HG03097 (cell line): ENCODE measurements at regions not wholly inside any gene's neighbourhood (a gene's known extent, or its start where the extent isn't known, plus 50 kb on each side); places are given as distances from the start of the nearest gene placed in this dataset.
"Not testable (repeated sequence)": the region's sequence is repeated elsewhere in the genome, so short reads cannot be mapped to it uniquely, and the experiment has no call there.

Source experiments
- ATAC-seq: cut with Tn5 transposase; IDR thresholded peaks from one replicate; pipeline ENCODE4 v1.9.1; 2021; ENCODE audit not compliant: unreplicated experiment, low FRiP score

DNA sequence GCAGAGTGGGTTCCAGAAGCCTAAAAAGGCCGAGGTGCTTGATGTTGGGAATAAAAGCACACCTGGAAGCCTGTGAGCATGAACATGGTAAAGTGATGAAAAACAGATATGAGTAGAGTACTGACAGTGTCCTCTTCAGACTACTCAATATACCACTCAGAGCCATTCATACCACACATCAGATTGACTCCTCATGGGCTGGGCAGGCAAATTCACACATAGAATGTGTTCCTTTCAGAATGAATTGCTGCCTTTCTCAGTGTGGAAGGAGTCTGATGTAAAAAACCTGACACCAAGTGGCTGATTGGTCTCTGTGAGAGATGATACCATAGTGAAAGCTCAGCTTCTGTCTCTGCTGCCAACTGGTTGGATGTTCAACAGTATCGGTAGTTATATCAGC lies 442.7 kb downstream of the RAPGEF2 start:
- no peak for ATAC-seq

DNA sequence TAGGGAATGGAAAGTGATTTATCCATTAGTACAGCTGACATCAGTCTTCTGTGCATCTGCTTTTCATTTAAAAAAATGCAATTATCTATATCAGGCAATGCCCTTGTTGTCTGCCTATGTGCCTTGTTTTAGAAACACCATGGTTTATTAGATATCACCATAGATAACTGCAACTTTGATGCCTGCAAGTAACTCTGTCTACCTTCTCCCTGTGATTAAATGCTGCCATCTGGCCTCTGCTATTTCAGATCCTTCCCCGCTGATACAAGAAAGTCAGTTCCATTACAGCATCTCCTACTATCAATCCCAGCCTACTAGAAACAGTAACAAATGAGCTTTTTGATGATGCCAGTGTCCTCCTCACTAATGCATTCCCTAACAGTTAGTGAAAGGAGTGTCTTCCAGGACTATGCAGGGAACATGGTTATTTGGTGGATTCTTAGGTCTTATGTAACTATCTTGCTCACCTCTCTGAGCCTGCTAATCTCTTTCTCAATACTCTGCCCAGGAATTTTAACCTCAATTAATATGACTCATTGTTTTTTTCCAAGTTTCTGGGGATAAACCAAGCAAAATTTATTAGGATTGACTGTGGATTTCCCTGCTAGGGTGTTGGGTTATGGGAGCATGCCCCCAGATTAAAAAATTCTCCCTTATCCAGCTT lies 444.9 kb downstream of the RAPGEF2 start:
- no peak for ATAC-seq

DNA sequence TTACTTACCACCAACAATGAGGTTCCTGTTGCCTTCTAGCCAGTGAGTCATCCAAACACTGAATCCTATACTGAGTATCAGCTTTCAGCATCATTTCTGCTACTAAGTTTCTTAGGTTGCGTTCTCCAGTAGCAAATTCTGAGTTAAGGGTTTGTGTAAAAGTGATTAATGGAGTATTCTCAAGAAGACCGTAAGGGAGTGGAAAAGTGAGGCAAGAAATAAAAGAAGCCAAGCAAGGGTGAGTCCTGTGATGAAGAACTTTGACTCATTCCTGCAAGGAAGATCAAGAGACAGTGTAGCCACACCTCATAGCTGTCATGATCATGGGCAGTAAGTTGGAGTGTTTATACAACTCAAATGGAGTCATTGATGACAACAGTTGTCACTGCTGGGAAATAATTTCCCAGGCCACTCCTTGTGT lies 446.2 kb downstream of the RAPGEF2 start:
- ATAC-seq = no peak

DNA sequence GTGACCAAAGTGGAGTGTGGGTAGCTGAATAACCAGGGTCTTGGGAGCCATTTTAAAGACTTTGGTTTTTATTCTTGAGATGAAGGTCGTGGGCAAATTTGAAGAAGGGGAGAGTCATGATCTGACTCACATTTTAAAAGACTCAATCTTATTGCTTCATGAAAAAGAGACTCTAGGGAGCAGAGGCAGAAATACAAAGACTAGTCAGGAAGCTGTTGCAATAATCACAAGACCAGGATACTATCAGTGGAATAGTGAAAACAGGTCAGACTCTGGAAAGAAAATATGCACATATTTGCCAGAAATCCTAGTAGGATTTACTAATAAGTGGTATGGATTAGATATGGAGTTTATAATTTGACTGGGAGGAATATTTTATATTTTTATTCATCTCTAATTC lies 448.4 kb downstream of the RAPGEF2 start:
- ATAC-seq = no peak

DNA sequence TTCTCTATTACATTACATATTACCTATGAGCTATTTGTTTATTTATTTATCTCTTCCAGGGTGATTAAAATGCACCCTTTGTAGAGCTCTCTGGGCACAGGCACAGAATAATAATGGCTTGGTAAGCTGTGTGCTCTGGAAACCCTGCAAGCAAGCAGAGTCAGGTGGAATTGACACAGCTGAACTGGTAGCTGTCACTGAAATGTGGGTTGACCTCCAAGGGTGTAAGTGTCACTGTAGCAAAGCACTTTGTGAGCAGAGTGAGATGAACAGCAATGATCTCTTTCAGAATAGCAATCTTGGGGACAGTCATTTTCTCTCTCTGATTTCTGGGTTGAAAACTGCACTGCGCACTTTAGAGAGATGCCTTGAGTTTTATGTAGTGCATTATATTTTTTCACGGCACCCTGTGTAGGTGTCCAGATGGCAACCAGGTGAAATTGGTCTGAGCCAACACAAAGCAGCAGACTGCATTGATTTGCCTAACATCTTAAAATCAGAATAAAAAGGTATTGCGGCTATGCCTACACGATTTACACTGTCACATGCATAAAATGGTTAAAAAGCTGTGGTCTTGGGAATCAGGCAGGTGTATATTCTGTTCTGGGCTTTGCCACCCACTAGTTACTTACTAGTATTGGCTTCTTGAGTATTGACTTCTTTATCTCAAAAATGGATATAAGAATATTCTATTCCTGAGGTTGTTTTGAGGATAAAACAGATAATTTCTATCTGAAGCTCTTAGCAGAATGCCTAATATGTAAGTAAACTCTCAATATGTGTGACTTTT lies 450.3 kb downstream of the RAPGEF2 start:
- no peak for ATAC-seq

DNA sequence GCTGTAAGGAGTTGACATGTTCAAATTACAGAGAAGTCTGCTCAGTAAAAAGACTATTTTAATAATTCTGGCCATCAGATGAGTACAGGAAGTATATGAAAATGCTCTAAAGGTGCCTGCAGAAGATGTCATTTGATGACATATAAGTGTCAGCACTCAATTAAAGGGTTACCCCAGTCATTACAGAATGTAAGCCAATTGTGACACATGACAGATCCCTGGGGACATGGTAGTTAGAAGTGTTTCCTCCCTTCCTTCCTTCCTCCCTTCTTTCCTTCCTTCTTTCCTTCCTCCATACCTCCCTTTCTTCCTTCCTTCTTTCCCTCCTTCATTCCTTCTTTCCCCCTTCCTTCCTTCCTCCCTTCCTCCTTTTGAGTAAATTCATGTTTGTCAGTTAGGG lies 453.0 kb downstream of the RAPGEF2 start:
- no peak for ATAC-seq

DNA sequence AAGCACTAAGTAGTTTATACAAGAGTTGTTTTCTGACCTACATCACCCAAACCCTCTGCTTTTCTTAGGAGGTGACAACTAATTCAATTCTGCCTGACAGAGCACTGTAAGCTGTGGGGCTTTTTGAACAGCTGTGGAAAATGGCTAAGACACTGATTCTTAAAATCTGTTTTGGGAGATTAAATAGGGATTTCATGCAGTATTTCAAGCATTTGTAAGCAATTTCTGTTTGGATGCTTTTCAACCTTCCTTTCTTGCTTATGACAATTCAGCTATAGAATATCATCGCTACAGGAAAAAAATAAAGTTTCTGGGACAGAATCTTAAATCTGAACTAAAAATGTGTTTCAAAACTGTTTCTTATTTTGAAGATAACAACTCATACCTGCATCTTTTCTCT lies 459.5 kb downstream of the RAPGEF2 start:
- no peak for ATAC-seq

DNA sequence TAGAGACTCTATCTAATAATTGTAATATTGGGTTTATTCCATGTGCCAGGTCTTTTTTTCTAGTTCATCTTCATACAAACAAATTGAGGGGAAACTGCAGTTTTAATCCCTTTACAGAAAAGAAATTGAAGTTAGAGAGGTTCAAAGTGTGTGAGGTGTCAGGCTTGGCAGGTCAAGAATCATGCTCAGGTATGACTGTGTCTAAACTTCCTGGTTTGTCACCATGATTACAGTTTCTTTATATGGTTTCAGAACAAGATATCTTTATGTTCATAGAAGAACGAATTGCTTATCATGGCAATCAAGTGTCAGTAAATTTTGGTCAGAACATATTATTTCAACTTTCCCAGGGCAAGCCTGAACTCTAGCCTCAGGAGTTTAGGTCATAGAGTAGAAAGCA lies 460.4 kb downstream of the RAPGEF2 start:
- no peak for ATAC-seq

DNA sequence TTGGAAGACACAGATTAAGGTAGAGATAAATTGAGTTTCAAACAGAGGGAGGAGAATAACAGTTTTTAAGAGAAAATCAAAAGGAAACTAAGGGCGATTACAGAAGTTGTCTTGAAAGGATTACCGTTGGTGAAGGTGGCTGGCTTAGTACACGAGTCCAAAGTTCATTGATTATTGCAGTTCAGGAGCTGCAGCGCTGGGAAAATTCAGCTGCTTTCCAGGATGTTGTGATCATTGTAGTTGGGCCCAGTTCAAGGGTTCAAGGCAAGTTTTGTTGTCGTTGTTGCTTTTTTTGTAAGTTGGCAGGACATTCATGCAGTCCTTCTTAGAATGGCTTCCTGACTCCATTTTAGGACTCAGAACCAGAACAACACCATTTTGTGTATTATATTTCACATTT lies 461.7 kb downstream of the RAPGEF2 start:
- no peak for ATAC-seq

DNA sequence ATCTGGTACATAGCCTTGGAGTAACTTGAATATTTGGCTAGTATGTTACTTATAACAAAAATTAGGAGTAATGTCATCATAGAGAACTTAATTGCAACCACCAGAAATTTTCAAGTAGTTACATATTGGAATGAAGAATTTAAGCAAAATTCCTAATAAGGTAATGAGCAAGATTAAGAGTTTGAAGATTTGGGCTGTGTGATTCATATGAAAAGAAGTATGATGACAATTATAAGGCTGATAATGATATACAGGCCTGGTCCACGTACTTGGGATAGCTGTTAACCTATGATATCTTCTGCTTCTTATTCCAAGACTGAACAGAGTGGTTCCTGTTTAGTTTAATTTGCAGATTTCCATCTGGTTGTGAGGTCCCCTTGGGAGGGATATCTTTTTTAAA lies 463.9 kb downstream of the RAPGEF2 start:
- ATAC-seq = no peak

DNA sequence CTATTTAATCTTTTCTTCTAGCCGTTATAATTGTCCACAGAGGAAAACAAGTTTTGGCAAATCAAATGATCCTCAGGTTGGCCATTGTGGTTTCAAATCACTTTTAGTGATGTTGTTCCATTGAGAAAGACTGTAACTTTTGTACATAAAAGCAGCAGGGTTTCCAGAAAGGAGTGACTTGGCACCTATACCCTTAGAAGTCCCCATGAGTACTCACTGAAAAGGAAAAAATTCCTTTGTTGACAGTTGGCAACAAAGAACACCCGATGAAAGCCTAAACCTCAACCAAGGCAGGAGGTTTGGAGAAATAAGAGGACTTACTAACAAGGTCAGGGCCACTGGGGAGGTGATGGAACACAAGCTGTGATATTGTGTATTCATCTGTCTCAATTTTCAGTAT lies 474.4 kb downstream of the RAPGEF2 start:
- no peak for ATAC-seq

DNA sequence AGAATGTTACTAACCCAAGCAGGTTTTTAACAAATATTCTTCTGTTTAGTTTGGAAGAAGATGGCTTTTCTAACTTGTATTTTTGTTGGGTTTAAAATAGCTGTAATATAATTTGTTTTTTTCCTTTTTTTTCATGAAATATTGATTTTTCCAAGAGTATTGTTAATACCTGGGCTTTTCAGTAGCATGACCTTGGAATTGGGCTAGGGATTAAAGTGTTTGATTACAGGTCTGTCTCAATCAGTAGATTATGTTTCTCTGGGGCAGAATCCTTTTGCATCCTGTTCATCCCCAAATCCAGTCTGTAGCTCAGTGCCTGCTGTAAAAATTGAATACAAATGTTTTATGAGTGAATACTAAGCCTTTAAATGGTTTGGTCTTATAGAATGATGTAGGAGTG lies 479.8 kb downstream of the RAPGEF2 start:
- no peak for ATAC-seq

DNA sequence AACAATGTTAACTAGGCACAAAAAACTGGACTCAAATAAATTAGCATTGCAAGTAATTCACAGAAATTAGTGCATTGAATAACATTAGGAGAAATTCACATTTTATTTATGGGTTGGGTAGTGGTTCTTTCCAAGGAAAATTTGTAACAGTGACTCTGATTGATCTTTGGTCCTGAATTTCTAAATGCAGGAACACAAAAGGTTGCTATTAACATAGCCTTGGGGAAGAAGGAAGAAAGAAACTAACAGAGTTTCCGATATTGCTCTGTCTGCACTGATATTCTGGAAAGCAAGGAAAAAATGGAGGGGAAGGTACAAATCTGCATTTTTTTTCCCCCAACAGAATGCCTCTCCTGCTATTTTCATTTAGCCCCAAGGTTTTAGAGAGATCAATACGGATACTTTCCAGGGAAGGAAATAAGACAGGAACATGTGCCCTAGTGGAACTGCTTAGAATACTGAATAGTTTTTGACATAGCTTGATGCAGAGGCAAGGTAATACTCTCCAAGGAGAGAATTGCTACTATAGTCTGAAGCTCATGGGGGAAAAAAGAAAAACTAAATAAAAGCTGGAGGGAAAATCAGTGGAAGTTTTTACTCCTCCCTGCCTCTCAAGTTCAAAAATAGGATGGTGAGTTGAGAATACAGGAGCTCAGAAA lies 490.1 kb downstream of the RAPGEF2 start:
- no peak for ATAC-seq

DNA sequence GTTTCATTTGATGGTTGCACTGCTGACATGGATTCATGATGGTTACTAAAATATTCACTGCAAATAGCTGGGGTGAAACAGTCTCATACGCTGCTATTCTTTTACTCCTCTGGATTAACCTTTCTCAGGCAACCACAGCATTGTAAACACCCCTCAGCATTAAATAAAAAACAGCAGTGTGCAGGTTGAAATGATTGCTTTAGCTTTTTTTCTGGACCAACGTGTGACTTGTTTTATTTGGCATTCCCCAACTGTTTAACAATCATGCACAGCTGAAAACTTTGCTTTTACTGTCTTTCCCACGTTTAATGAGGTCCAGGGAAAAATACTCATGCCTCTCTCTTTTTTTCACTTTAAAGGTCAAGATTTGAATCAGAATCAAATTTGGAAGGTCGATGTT lies 490.8 kb downstream of the RAPGEF2 start:
- ATAC-seq = no peak

DNA sequence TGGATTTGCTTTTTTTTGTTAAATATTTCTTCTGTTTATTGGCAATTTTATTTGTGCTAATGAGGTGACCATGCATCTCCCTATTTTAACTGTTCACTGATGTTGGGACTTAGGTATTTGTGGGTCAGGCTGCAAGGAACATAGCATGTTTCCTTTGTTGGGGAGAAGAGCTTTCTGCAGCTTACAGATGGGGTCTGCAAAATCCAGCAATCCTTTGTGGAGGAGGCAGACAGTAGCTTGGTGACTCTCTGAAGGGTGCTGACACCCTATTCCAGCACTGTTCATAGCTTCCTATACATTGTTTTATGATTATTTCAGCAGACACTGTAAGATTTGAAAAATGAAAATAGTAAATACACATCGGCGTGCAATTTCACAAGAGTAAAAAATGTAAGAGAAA lies 491.7 kb downstream of the RAPGEF2 start:
- no peak for ATAC-seq

DNA sequence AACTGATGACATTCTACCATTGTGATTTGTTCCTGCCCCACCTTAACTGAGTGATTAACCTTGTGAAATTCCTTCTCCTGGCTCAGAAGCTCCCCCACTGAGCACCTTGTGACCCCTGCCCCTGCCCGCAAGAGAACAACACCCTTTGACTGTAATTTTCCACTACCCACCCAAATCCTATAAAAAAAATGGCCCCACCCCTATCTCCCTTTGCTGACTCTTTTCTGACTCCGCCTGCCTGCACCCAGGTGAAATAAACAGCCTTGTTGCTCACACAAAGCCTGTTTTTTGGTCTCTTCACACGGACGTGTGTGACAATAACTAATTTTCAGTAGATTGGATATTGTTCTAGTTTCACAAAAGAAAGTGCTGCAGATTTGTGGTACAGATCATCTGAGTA lies 492.2 kb downstream of the RAPGEF2 start:
- not testable (repeated sequence) for ATAC-seq

DNA sequence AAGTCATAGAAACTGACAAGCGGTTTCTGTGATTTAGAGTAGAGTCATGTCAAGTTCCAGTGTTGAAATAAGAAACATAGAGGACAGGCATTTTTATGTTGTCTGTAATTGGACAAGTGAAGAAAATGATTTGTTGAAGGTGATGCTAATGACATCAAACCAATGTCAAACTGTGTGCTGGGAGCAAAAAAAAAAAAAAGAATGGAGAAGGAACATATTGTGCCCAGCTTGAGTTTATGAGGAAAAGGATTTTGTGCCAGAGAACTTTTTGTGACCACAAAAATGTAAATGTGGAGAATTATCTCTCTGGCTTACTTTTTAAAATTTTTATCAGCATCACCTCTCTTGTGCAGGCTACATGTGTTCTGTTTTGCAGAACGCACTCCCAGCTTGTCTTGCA lies 495.7 kb downstream of the RAPGEF2 start:
- no peak for ATAC-seq

DNA sequence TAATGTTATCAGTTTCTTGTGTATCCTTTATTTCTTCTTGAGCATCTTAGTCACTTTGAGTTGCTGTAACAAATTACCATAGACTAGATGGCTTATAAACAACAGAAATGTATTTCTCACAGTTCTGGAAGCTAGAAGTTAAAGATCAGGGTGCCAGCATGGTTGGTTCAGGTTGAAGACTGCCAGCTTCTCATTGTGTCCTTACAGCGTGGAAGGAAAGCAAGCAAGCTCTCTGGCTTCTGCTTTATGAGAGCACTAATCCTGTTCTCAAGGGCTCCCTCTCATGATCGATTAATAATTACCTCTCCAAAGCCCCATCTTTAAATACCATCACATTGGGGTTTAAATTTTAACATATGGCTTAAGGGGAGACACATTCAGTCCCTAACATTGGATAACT lies 497.2 kb downstream of the RAPGEF2 start:
- no peak for ATAC-seq

DNA sequence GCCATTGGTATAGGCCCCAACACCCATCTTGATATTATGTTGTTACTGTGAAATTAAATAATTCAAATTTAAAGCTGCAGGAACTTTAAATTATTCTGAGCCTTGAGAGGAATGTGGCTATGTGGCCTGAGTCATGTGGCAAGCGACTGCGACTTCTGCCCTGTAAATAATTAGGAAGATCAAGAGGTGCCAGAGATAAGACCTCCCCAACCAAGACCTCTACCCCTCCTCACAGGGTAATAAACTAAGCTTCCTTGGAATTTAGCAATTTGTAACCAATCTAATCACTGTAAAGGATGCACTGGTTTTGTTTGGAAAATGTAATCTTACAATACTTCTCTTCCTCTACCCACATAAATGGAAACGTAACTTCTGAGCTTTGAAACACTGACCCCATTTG lies 501.9 kb downstream of the RAPGEF2 start:
- no peak for ATAC-seq

DNA sequence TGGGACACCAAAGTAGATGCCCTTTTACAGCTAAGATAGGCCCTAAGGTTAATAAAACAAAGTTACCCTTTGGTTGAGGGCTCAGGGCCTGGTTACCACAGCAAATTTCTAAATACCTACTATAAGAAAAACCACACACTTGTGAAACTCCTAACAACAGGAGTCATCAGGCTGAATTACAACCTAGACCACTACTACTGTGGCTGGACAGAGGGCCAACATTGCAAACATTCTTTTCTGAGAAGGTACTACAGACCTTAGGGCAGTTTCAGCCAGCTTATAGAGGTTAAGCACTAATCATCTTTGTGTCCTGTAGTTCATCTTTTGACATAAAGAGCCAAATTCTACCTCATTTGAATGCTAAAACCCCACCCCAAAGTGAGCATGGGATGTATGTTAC lies 504.0 kb downstream of the RAPGEF2 start:
- no peak for ATAC-seq

DNA sequence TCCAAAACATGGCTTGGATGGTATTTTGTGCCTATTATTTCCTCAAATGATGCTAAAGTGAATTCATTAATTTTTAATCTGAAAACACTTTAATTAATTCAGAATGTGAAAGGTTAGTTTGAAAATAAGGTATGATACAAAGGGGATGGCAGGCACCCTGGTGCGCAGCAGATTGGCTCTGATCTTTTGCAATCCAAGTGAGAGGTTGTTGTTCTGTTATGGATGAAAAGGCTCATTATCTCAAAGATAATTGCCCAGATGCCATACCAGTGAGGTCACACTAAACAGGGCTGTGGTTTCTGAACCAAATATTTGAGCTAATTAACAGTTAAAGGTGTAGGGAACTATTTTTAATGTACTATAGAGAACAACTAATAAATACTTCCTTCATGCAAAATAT lies 504.9 kb downstream of the RAPGEF2 start:
- no peak for ATAC-seq

DNA sequence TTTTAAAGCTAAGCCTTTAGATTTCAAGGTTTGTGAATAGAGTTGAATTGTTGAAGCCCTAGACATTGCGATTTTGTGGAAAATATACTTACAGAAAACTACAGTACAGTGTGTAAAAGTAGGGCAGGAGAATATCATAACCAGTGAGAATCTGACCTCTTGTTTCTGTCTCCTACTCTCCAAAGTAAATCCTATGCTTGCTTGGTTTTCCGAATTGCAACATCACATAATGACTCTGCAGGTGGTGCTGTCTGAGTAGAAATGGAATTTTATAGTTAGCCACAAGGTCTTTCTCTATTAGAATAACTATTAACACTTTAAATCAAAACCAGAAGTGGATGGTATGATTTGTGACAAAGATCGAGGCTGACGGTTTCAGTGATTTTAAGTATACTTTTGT lies 505.6 kb downstream of the RAPGEF2 start:
- ATAC-seq = no peak
